Mesendoderm (in vitro differentiated cells): ENCODE measurements at regions not wholly inside any gene's neighbourhood (a gene's known extent, or its start where the extent isn't known, plus 50 kb on each side); places are given as distances from the start of the nearest gene placed in this dataset.

Experiments
- DNase-seq: peaks from one replicate; pipeline ENCODE4 v3.0.0; 2013
- H2AK5ac ChIP-seq: 2 replicates; pipeline ENCODE4 v1.6.1; 2013; ENCODE audit warnings: low read length, inconsistent platforms
- H2BK120ac ChIP-seq: 2 replicates; pipeline ENCODE4 v1.6.1; 2013; ENCODE audit warnings: low read depth, mild to moderate bottlenecking, low read length, moderate library complexity, mixed read lengths
- H2BK15ac ChIP-seq: replicated peaks from 2 replicates; pipeline ENCODE4 v1.6.1; 2013; ENCODE audit warnings: low read depth, mild to moderate bottlenecking, moderate library complexity
- H2BK5ac ChIP-seq: 2 replicates; pipeline ENCODE4 v1.6.1; 2013; ENCODE audit warnings: low read length, inconsistent platforms
- H3K18ac ChIP-seq: 2 replicates; pipeline ENCODE4 v1.6.1; 2013; ENCODE audit warnings: mild to moderate bottlenecking, low read length, mixed read lengths
- H3K23ac ChIP-seq: one replicate; pipeline ENCODE4 v1.6.1; 2013; ENCODE audit warnings: low read length
- H3K27ac ChIP-seq: 2 replicates; pipeline ENCODE4 v1.5.1; 2013; ENCODE audit warnings: low read depth, mild to moderate bottlenecking, inconsistent platforms, low read length, moderate library complexity
- H3K27me3 ChIP-seq: 2 replicates; pipeline ENCODE4 v1.6.1; 2013; ENCODE audit warnings: low read length, control low read depth, mild to moderate bottlenecking, inconsistent platforms; ENCODE audit not compliant: insufficient read depth, poor library complexity
- H3K36me3 ChIP-seq: 2 replicates; pipeline ENCODE4 v1.6.1; 2013; ENCODE audit warnings: low read length, inconsistent platforms; ENCODE audit not compliant: control insufficient read depth, insufficient read depth
- H3K4ac ChIP-seq: one replicate; pipeline ENCODE4 v1.6.1; 2013; ENCODE audit warnings: low read depth, mild to moderate bottlenecking, low read length, moderate library complexity
- H3K4me1 ChIP-seq: 2 replicates; pipeline ENCODE4 v1.6.1; 2013; ENCODE audit warnings: low read depth, low read length, inconsistent platforms; ENCODE audit not compliant: control insufficient read depth
- H3K4me2 ChIP-seq: 2 replicates; pipeline ENCODE4 v1.6.1; 2013; ENCODE audit warnings: low read length
- H3K4me3 ChIP-seq: 2 replicates; pipeline ENCODE4 v1.5.1; 2013; ENCODE audit warnings: mild to moderate bottlenecking, low read length
- H3K56ac ChIP-seq: one replicate; pipeline ENCODE4 v1.6.1; 2013; ENCODE audit warnings: low read length
- H3K79me1 ChIP-seq: 2 replicates; pipeline ENCODE4 v1.6.1; 2013; ENCODE audit warnings: low read length, inconsistent platforms
- H3K79me2 ChIP-seq: 2 replicates; pipeline ENCODE4 v1.6.1; 2013; ENCODE audit warnings: mild to moderate bottlenecking, low read length; ENCODE audit not compliant: control insufficient read depth, insufficient read depth
- H3K9ac ChIP-seq: 2 replicates; pipeline ENCODE4 v1.6.1; 2013; ENCODE audit warnings: low read length, inconsistent platforms
- H4K5ac ChIP-seq: one replicate; pipeline ENCODE4 v1.6.1; 2013; ENCODE audit warnings: low read length
- H4K8ac ChIP-seq: one replicate; pipeline ENCODE4 v1.6.1; 2013; ENCODE audit warnings: low read depth, mild to moderate bottlenecking, control low read depth, low read length, moderate library complexity
- WGBS: extraction: QIAGEN DNeasy Blood & Tissue Kit; methylation state at CpG from one replicate; pipeline ENCODE4 v1.1.7; 2013; ENCODE audit warnings: low lambda C conversion rate, missing lambda C conversion rate; ENCODE audit not compliant: insufficient coverage; ENCODE audit errors: extremely low coverage; 5-methylcytosine and 5-hydroxymethylcytosine counted together

DNA sequence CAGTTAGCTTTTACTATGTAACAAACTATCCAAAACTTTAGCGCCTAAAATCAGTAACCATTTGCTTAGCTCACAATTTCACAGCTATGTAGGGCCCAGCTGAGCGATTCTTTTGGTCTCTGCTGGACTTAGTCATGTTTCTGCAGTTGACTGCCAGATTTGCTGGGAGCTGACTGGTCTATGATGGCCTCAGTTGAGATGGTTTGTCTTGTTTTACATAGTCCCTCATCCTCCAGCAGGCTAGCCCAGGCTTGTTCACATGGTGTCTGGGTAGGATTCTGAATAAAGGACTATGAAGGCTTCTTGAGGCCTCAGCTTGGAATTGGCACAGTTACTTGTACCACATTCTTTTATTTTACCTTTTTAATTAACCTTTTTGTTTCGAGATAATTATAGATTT lies 247.8 kb upstream of the CHD6 start:
- H3K4ac ChIP-seq = no peak overlapping the region
- H2BK5ac ChIP-seq = no peak overlapping the region
- H2BK15ac ChIP-seq = no peak overlapping the region
- no CpG with 5 or more reads among the region's 3 CpGs for WGBS
- H3K56ac ChIP-seq = no peak overlapping the region
- DNase-seq = no peak
- H3K4me1 ChIP-seq = no peaks in the 10 kb centered on the region
- H2AK5ac ChIP-seq = no peak overlapping the region
- no peak overlapping the region for H3K4me2 ChIP-seq
- no peak overlapping the region for H2BK120ac ChIP-seq
- no peak overlapping the region for H3K4me3 ChIP-seq
- H3K79me2 ChIP-seq = no peaks in the 10 kb centered on the region
- H3K18ac ChIP-seq = no peak overlapping the region
- no peaks in the 10 kb centered on the region for H3K36me3 ChIP-seq
- H3K27ac ChIP-seq = no peak overlapping the region
- H4K5ac ChIP-seq = no peak overlapping the region
- no peak overlapping the region for H3K9ac ChIP-seq
- no peak overlapping the region for H4K8ac ChIP-seq
- no peaks in the 10 kb centered on the region for H3K27me3 ChIP-seq
- H3K23ac ChIP-seq = no peak overlapping the region
- H3K79me1 ChIP-seq = no peaks in the 10 kb centered on the region

DNA sequence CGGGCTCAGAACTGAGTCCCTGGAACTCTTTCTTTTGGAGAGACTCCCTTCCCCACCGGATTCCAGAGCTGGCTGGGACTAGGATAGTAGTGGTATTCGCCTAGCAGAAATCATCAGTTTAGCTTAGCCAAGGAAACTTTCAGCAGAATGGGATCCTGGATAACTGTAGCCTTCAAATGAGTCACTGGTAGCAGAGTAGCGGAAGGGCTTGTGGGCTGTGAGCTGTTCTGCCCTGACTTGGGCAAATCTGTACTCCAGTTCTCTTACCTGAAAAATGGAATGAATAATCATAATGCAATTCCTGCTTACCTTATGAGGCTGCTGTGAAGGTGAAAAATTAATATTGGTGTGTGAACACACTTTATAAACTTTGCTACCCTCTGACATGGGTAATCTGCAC lies 244.3 kb upstream of the CHD6 start:
- Histone ChIP-seq H2BK120ac (no peak overlapping the region), H3K79me2 (no peaks in the 10 kb centered on the region), H3K79me1 (no peaks in the 10 kb centered on the region), H3K36me3 (no peaks in the 10 kb centered on the region), H3K4me1 (no peaks in the 10 kb centered on the region), H3K18ac (no peak overlapping the region), H3K4me3 (no peak overlapping the region), H3K4me2 (no peak overlapping the region), H2BK5ac (no peak overlapping the region), H3K56ac (no peak overlapping the region), H3K27me3 (no peaks in the 10 kb centered on the region), H3K9ac (no peak overlapping the region), H4K5ac (no peak overlapping the region), H3K23ac (no peak overlapping the region), H2AK5ac (no peak overlapping the region), H4K8ac (no peak overlapping the region), H3K27ac (no peak overlapping the region), H3K4ac (no peak overlapping the region), H2BK15ac (no peak overlapping the region)
- DNase-seq = peak; percentile 6
- WGBS = no CpG with 5 or more reads among the region's 4 CpGs

DNA sequence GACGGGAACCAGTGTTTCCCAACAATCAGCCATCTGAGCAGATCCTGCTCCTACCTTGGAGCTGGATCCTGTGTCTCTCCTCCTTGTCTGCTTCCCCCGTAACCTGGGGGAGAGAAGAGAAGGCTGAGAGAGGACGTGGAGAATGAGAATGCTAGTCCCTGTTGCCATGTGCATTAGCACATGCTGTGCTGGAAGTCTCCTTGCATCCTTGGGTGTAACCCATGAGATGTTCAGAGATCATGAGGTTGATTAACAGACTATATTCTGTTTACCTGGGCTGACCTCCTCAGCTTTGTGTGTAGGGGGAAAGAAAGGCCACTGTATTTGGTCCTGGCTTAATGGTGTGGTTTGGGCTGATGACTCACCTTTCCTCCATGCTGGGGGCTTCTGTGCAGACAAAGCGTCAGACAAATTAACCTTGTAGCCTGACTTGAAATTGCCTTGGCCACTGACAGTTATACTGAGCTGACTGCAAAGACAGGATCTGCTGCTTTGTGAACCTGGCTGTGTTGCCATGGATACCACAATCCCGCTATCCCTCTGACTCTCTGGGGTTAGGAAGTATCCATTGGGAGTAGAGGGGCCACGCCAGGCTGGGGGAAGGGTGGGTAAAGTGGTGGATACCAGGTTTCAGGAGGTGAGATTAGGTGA lies 243.7 kb upstream of the CHD6 start:
- Histone ChIP-seq H3K27me3 (no peaks in the 10 kb centered on the region), H4K5ac (no peak overlapping the region), H3K18ac (no peak overlapping the region), H4K8ac (no peak overlapping the region), H3K79me1 (no peaks in the 10 kb centered on the region), H3K27ac (no peak overlapping the region), H3K36me3 (no peaks in the 10 kb centered on the region), H2BK15ac (no peak overlapping the region), H3K4me1 (no peaks in the 10 kb centered on the region), H3K9ac (no peak overlapping the region), H3K79me2 (no peaks in the 10 kb centered on the region), H3K4ac (no peak overlapping the region), H2BK5ac (no peak overlapping the region), H2AK5ac (no peak overlapping the region), H3K23ac (no peak overlapping the region), H3K56ac (no peak overlapping the region), H3K4me3 (no peak overlapping the region), H3K4me2 (no peak overlapping the region), H2BK120ac (no peak overlapping the region)
- WGBS = no CpG with 5 or more reads among the region's 6 CpGs
- DNase-seq = peak; percentile 72

DNA sequence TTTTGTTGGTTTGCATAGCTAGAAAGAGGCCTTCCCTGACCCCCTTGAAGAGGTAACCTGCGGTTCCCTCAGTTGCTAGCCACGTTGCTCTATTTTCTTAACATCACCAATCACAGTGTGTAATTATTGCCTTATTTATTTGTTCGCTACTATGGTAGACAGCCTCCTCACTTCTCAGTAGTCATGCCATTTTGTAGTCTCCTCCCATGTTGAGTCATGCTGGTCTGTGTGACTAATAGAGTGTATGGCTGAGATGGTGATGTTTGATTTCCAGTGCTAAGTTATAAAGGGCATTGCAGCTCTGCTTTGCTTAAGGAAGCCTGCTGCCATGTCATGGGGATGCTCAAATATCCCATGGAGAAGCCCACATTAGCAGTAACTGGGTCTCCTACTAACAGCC lies 236.6 kb upstream of the CHD6 start:
- H2BK5ac ChIP-seq = no peak overlapping the region
- no peaks in the 10 kb centered on the region for H3K27me3 ChIP-seq
- no peak overlapping the region for H2AK5ac ChIP-seq
- H3K9ac ChIP-seq = no peak overlapping the region
- H2BK15ac ChIP-seq = no peak overlapping the region
- H3K18ac ChIP-seq = no peak overlapping the region
- H3K4ac ChIP-seq = no peak overlapping the region
- no peak overlapping the region for H3K4me3 ChIP-seq
- no peak overlapping the region for H4K8ac ChIP-seq
- H3K79me2 ChIP-seq = no peaks in the 10 kb centered on the region
- no peak overlapping the region for H3K56ac ChIP-seq
- no CpG with 5 or more reads among the region's 3 CpGs for WGBS
- no peak overlapping the region for H3K4me2 ChIP-seq
- no peaks in the 10 kb centered on the region for H3K4me1 ChIP-seq
- no peak overlapping the region for H2BK120ac ChIP-seq
- H4K5ac ChIP-seq = no peak overlapping the region
- no peak for DNase-seq
- no peak overlapping the region for H3K27ac ChIP-seq
- H3K23ac ChIP-seq = no peak overlapping the region
- no peaks in the 10 kb centered on the region for H3K79me1 ChIP-seq
- no peaks in the 10 kb centered on the region for H3K36me3 ChIP-seq

DNA sequence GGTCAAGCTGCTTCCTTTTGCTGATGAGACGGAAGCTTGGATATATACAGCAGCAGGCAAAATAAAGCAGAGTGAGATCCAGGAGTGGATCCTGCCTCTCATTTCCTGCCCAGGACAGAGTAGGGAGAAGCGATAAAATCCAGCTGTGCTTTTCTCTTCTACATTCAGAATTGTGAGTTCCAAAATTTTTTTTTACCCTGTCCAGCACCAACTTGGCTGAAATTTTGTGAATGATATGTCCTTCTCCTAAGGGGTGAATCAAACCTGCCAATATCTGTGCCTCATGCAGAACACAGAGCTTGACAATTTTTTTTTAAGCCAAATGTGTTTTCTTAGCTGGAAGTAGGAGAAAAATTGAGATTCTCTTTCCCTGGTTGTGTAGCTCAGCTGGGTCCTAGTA lies 235.6 kb upstream of the CHD6 start:
- H3K79me2 ChIP-seq = no peaks in the 10 kb centered on the region
- H2BK15ac ChIP-seq = no peak overlapping the region
- H2BK120ac ChIP-seq = no peak overlapping the region
- no peaks in the 10 kb centered on the region for H3K36me3 ChIP-seq
- no peaks in the 10 kb centered on the region for H3K4me1 ChIP-seq
- H3K27me3 ChIP-seq = no peaks in the 10 kb centered on the region
- no peak for DNase-seq
- H4K8ac ChIP-seq = no peak overlapping the region
- H2BK5ac ChIP-seq = no peak overlapping the region
- H2AK5ac ChIP-seq = no peak overlapping the region
- H3K23ac ChIP-seq = no peak overlapping the region
- H3K9ac ChIP-seq = no peak overlapping the region
- WGBS = no CpG with 5 or more reads among the region's 2 CpGs
- H4K5ac ChIP-seq = no peak overlapping the region
- H3K79me1 ChIP-seq = no peaks in the 10 kb centered on the region
- H3K4me2 ChIP-seq = no peak overlapping the region
- no peak overlapping the region for H3K56ac ChIP-seq
- H3K4ac ChIP-seq = no peak overlapping the region
- H3K27ac ChIP-seq = no peak overlapping the region
- no peak overlapping the region for H3K18ac ChIP-seq
- H3K4me3 ChIP-seq = no peak overlapping the region

DNA sequence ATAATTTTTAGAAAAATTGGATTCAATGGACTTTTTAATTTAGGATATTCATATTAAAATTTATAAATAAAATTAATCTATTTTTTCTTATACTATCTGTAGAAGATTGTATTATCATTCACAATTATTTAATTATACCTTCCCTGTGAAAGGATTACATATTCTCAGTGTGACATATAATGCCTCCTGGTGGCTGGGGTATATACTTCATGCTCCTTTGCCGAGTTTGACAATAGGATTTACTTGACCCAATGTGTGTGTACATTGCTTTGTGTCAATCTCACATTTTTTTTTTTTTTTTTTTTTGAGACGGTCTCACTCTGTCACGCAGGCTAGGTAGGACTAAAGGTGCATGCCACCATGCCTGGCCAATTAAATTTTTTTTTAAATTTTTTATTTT lies 230.0 kb upstream of the CHD6 start:
- H3K79me2 ChIP-seq = no peaks in the 10 kb centered on the region
- no peaks in the 10 kb centered on the region for H3K79me1 ChIP-seq
- H3K4me3 ChIP-seq = no peak overlapping the region
- no peak overlapping the region for H2BK5ac ChIP-seq
- no peak overlapping the region for H3K18ac ChIP-seq
- H3K4ac ChIP-seq = no peak overlapping the region
- H3K56ac ChIP-seq = no peak overlapping the region
- no peak overlapping the region for H3K4me2 ChIP-seq
- no peak overlapping the region for H3K9ac ChIP-seq
- no peak overlapping the region for H4K5ac ChIP-seq
- WGBS = no CpG with 5 or more reads among the region's 3 CpGs
- no peak overlapping the region for H3K23ac ChIP-seq
- H2AK5ac ChIP-seq = no peak overlapping the region
- H2BK15ac ChIP-seq = no peak overlapping the region
- H3K4me1 ChIP-seq = no peaks in the 10 kb centered on the region
- H3K27ac ChIP-seq = no peak overlapping the region
- no peak overlapping the region for H4K8ac ChIP-seq
- DNase-seq = peak; percentile 26
- H3K36me3 ChIP-seq = no peaks in the 10 kb centered on the region
- no peaks in the 10 kb centered on the region for H3K27me3 ChIP-seq
- no peak overlapping the region for H2BK120ac ChIP-seq
